ENCODE measurements at regions not wholly inside any gene's neighbourhood (a gene's known extent, or its start where the extent isn't known, plus 50 kb on each side); places are given as distances from the start of the nearest gene placed in this dataset.
"Not testable (repeated sequence)": the region's sequence is repeated elsewhere in the genome, so short reads cannot be mapped to it uniquely, and the experiment has no call there.

GRCh38 chr4:138487670-138488069, 245.5 kb upstream of the SLC7A11 start:
- no peak for DNase-seq

DNA sequence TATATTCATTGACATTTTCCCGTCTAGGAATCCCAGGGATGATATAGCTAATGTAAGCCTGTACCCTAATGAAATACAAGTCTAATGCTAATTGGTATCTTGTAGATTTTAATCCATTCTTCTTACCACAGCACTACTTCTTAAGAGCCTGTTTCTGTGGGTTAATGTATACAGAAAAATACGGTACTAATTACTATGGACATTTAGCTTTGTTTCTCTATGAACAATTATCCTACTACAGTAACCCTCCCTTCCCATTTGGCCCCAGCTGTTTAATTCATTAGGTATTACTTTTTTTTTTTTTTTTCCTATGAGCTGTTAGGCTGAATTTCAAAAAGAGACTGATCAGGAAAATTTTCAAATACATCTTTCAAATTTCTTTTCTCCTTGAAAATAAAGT, 245.1 kb upstream of the SLC7A11 start:
- DNase-seq = no peak

GRCh38 chr4:138485498-138485897, 243.3 kb upstream of the SLC7A11 start:
- DNase-seq = no peak

GRCh38 chr4:138475116-138475515, 233.0 kb upstream of the SLC7A11 start:
- no peak for DNase-seq

- no peak for DNase-seq
These were observed 231.2 kb upstream of the SLC7A11 start for GRCh38 chr4:138473339-138473738.

GRCh38 chr4:138460477-138461414, 218.6 kb upstream of the SLC7A11 start:
- DNase-seq = no peak

DNA sequence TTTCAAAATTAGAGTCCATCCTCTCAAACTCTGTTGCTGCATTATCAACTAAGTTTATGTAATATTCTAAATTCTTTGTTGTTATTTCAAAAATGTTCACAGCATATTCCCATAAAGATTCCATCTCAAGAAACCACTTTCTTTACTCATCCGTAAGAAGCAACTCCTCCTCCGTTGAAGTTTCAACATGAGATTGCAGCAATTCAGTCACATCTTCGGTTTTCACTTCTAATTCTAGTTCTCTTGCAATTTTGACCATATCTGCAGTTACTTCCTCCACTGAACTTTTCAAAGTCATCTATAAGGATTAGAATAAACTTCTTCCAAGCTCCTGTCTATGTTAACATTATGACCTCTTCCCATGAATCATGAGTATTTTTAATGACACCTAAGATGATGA, 216.6 kb upstream of the SLC7A11 start:
- DNase-seq = peak; percentile 8 to 48 (median 22)

- not testable (repeated sequence) for DNase-seq
These were observed 214.2 kb upstream of the SLC7A11 start for GRCh38 chr4:138456349-138456748.

- DNase-seq = no peak
These were observed 212.9 kb upstream of the SLC7A11 start for GRCh38 chr4:138455097-138455496.

GRCh38 chr4:138452826-138453225, 210.7 kb upstream of the SLC7A11 start:
- peak; percentile 24 to 54 (median 43) for DNase-seq

DNA sequence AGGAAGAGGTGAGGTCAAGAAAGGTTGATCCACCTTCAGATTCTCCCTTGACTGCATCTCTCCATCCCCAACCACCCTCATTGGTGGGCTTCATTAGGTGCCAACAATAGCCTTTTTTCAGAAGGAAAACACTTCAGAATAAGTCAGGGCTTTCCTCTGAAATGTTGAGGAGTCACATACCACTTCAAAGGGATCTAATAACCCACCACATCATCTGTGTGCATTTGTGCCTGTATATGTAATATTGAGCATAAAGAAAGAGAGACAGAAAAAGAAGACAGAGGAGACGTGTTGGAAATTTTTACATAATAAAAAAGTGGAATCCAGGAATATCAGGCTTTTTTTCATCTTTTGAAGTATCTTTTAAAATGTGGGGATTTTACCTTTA, 209.1 kb upstream of the SLC7A11 start:
- DNase-seq = no peak

GRCh38 chr4:138450546-138451275, 208.6 kb upstream of the SLC7A11 start:
- peak in 2 of 3 donors; percentile 12 to 17 for DNase-seq

DNA sequence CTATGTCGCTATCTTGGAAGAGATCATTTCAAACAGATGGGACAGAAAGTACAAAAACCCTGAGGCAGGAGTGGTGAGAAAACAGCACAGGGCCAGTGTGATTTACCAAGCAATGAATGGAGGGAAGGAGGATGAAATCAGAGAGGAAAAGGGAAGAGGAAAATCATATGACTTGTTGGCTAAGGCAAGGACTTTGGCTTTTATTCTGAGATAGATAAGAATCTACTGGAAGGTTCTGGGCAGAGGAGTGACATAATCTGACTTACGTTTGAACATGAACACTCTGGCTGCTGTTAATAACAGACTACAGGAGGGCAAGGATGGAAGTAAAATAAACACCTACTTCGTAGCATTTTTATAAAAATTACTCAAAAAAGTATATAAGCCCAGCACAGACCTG, 207.8 kb upstream of the SLC7A11 start:
- no peak for DNase-seq

GRCh38 chr4:138448169-138448568, 206.0 kb upstream of the SLC7A11 start:
- no peak for DNase-seq

GRCh38 chr4:138446456-138446855, 204.3 kb upstream of the SLC7A11 start:
- no peak for DNase-seq

- no peak for DNase-seq
These were observed 202.9 kb upstream of the SLC7A11 start for GRCh38 chr4:138445098-138445497.

DNA sequence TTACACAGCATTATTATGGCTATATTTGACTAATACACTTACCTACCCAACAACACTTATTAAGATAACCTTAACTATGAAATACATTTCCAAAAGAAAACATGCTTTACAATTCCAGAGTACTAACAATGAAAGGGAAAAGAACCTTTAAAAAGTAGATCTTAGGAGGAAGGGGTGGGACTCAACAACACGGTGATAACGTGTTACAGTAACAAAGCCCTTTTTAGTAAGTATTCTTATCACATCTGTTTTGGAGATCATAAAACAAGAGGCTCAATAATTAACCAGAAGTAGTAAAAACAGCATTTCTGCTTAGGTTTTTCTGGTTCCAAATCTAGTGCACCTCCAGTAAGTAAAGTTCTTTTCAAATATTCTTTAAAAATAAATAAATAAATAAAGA, 202.1 kb upstream of the SLC7A11 start:
- DNase-seq = no peak

DNA sequence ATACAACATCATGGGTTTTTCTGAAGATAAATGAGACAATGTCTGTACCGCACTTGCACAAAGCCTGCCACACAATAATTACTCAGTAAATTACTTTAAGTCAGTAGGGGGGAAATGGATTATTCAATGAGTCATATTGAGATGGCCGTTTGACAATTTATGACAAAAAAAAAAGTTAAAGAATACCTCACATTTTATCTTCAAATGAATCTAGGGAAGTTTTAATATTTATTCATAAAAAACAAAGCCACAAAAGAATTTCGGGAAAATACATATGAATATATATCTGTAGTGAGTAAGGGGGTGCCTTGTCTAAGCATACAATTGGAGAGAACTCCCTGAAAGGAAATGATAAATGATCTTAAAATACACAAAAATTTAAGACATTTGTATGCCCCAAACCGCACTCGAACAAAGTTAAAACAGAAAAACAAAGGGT, 197.0 kb upstream of the SLC7A11 start:
- no peak for DNase-seq

DNA sequence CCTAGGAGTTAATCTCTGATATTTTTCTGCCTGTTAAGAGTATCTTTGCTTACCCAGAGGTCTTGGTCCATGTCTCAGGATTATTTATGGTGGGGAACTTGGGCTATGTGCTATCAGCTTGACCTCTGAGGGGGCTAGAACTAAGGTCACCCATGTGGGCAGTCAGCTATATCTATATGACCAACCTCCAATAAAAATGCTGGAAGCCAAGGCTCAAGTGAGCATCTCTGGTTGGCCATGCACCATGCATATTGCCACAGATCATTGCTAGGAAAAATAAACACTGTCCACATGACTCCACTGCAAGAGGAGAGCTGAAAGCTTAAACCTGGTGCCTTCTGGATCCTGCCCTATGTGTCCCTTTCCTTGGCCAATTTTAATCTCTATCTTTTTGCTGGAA, 196.5 kb upstream of the SLC7A11 start:
- no peak for DNase-seq

DNA sequence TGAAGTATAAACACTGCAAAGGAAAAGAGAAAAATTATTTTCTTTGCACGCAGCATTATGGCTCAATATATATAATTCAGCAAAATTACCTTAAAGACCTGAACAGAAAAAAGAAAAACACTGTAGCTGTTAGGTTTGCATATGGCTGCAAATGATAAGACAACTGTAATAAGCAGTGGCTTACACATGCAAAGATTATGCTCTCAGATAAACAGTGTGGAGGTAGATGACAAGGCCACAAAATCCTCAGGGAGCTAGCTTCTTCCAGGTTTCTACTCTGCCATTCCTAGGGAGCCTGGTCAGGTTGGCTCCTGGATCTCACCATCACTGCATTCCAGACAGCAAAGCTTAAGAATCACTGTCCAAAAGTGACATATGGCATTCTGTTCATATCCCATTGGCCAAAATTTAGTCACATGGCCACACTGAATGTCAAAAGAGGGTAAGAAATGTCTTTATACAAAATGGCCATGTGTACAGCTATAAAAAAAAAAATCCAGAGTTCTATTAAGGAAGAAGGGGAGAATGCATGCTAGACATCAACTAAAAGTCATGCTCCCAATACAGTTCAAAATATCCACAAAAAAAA, 195.2 kb upstream of the SLC7A11 start:
- no peak for DNase-seq

GRCh38 chr4:138435733-138436132, 193.6 kb upstream of the SLC7A11 start:
- not testable (repeated sequence) for DNase-seq

DNA sequence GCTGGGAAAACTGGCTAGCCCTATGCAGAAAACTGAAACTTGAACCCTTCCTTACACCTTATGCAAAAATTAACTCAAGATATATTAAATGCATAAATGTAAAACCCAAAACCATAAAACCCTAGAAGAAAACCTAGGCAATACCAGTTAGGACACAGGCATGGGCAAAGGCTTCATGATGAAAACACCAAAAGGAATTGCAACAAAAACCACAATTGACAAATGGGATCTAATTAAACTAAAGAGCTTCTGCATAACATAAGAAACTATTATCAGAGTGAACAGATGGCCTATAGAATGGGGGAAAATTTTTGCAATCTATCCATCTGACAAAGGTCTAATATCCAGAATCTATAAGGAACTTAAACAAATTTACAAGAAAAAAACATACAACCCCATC, 192.9 kb upstream of the SLC7A11 start:
- DNase-seq = not testable (repeated sequence)

DNA sequence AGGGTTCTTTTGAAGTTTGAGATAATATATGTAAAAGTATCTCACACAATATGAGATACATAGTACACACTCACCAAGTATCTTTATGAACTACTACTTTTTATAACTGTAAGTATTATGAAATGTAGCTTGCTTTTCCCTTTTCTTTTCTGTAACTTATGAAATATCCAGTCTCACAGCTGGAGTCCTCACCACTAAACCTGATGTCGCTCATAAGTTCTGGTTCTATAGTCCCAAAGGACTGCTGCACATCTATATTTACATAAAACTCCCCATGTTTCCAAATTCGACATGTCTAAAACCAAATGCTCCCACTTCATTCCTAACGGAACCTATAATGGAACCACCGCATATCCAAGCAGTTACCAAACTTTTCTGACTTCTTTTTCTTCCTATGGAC, 186.5 kb upstream of the SLC7A11 start:
- DNase-seq = no peak

- no peak for DNase-seq
These were observed 184.6 kb upstream of the SLC7A11 start for GRCh38 chr4:138426786-138427185.
